Chondrocyte (in vitro differentiated cells): ENCODE measurements at regions not wholly inside any gene's neighbourhood (a gene's known extent, or its start where the extent isn't known, plus 50 kb on each side); places are given as distances from the start of the nearest gene placed in this dataset.
"Not testable (repeated sequence)": the region's sequence is repeated elsewhere in the genome, so short reads cannot be mapped to it uniquely, and the experiment has no call there.

Experiments used
- DNase-seq: peaks from one replicate; pipeline ENCODE4 v3.0.0; 2021; ENCODE audit warnings: mixed read lengths, low spot score
- H3K27ac Mint-ChIP-seq: one replicate; pipeline ENCODE4 v1.8.0; 2021; ENCODE audit warnings: mild to moderate bottlenecking, moderate library complexity, mixed read lengths; ENCODE audit not compliant: unreplicated experiment
- H3K27me3 Mint-ChIP-seq: 2 replicates; pipeline ENCODE4 v1.8.0; 2021; ENCODE audit warnings: low read depth, mixed read lengths
- H3K36me3 Mint-ChIP-seq: 2 replicates; pipeline ENCODE4 v1.8.0; 2021; ENCODE audit warnings: low read depth, mixed read lengths
- H3K4me1 Mint-ChIP-seq: 2 replicates; pipeline ENCODE4 v1.8.0; 2021; ENCODE audit warnings: low read depth, mild to moderate bottlenecking, mixed read lengths
- H3K4me3 Mint-ChIP-seq: one replicate; pipeline ENCODE4 v1.8.0; 2021; ENCODE audit warnings: mild to moderate bottlenecking, moderate library complexity, mixed read lengths; ENCODE audit not compliant: unreplicated experiment
- H3K9me3 Mint-ChIP-seq: 2 replicates; pipeline ENCODE4 v1.8.0; 2021; ENCODE audit warnings: low read depth, mixed read lengths
- TF ChIP-seq, protein P1 (sequence below): fragments of 200-600 bp; sonication (generic); IDR thresholded peaks from 2 replicates; pipeline ENCODE4 v1.5.0; 2021; ENCODE audit warnings: antibody characterized with exemption, mild to moderate bottlenecking, moderate library complexity

DNA sequence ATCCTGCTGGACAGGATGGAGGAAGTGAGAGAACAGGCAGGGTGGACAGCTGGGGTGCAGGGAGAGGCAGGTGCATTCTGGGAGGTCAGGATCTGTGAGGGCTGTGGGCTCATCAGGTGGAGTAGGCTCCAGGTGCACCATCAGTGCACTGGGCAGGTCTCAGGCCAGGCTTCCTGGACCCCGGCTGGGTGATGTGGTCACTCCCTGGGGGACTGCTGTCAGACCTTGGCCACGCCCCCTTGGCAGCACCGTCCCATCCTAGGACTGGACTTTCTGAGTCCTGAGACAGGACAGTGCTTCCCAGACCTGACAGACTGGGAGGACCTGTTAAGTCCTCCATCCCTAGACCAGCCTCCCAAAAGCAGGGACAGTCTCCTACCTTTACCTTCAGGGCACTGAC, 626.7 kb upstream of the DEFB115 start:
- no peaks in the 10 kb centered on the region for H3K4me1 Mint-ChIP-seq
- H3K27me3 Mint-ChIP-seq = no peaks in the 10 kb centered on the region
- H3K4me3 Mint-ChIP-seq = no peak overlapping the region
- H3K36me3 Mint-ChIP-seq = no peaks in the 10 kb centered on the region
- no peak overlapping the region for H3K27ac Mint-ChIP-seq
- DNase-seq = no peak
- TF ChIP-seq, protein P1, sequence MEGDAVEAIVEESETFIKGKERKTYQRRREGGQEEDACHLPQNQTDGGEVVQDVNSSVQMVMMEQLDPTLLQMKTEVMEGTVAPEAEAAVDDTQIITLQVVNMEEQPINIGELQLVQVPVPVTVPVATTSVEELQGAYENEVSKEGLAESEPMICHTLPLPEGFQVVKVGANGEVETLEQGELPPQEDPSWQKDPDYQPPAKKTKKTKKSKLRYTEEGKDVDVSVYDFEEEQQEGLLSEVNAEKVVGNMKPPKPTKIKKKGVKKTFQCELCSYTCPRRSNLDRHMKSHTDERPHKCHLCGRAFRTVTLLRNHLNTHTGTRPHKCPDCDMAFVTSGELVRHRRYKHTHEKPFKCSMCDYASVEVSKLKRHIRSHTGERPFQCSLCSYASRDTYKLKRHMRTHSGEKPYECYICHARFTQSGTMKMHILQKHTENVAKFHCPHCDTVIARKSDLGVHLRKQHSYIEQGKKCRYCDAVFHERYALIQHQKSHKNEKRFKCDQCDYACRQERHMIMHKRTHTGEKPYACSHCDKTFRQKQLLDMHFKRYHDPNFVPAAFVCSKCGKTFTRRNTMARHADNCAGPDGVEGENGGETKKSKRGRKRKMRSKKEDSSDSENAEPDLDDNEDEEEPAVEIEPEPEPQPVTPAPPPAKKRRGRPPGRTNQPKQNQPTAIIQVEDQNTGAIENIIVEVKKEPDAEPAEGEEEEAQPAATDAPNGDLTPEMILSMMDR = no peak
- peaks cover 62% of the 10 kb centered on the region for H3K9me3 Mint-ChIP-seq

DNA sequence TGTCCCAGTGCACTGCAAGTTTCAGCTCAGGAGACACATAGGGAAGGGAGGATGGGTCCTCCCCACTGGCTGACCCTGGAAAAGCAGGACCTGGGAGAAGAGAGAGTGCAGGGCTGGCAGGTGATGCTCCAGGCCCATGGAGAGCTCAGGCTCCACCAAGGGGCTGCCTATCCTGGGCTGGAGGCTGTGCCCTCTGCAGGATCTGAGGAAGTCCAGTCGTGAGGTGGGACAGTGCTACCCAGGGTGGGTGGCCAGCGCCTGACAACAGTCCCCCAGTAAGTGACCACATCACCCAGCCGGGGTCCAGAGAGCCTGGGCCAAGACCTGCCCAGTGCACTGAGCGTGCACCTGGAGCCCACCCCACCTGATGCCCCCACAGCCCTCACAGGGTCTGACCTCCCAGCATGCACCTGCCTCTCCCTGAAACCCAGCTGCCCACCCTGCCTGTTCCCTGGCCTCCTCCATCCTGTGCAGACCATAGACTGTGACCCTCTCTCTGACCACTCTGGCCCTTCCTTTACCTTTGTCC, 626.1 kb upstream of the DEFB115 start:
- not testable (repeated sequence) for H3K27ac Mint-ChIP-seq, DNase-seq, H3K27me3 Mint-ChIP-seq, H3K36me3 Mint-ChIP-seq, H3K4me3 Mint-ChIP-seq, H3K4me1 Mint-ChIP-seq
- peaks cover 61% of the 10 kb centered on the region for H3K9me3 Mint-ChIP-seq

GRCh38 chr20:30632773-30633172, 624.7 kb upstream of the DEFB115 start:
- H3K4me3 Mint-ChIP-seq, DNase-seq, H3K4me1 Mint-ChIP-seq, H3K27ac Mint-ChIP-seq, H3K27me3 Mint-ChIP-seq, H3K36me3 Mint-ChIP-seq: not testable (repeated sequence)
- peaks cover 56% of the 10 kb centered on the region for H3K9me3 Mint-ChIP-seq

- not testable (repeated sequence) for H3K36me3 Mint-ChIP-seq, H3K4me3 Mint-ChIP-seq, H3K27me3 Mint-ChIP-seq, H3K4me1 Mint-ChIP-seq, H3K27ac Mint-ChIP-seq, DNase-seq
- H3K9me3 Mint-ChIP-seq = peaks cover 40% of the 10 kb centered on the region
Observed at GRCh38 chr20:30641522-30641921, 615.9 kb upstream of the DEFB115 start.

DNA sequence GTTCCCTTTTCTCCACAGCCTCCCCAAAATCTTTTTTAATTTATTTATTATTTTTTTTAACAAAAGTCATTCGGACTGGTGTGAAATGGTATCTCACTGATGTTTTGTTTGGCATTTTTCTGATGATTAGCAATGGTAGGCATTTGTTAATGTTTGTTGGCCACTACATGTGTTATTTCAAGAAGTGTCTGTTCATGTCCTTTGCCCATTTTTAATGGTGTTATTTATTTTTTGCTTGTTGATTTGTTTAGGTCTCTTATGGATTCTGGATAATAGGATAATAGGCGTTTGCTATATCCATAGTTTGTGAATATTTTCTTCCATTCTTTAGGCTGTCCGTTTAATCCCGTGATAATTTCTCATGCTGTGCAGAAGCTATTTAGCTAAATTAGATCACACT, 596.5 kb upstream of the DEFB115 start:
- not testable (repeated sequence) for H3K27me3 Mint-ChIP-seq, H3K4me3 Mint-ChIP-seq, H3K27ac Mint-ChIP-seq, H3K4me1 Mint-ChIP-seq, H3K36me3 Mint-ChIP-seq, DNase-seq
- H3K9me3 Mint-ChIP-seq = peaks cover 18% of the 10 kb centered on the region

- peaks cover 39% of the 10 kb centered on the region for H3K9me3 Mint-ChIP-seq
- DNase-seq = not testable (repeated sequence)
Observed at GRCh38 chr20:30668418-30668817, 589.0 kb upstream of the DEFB115 start.

GRCh38 chr20:30669330-30670029, 588.0 kb upstream of the DEFB115 start:
- H3K27ac Mint-ChIP-seq, H3K4me3 Mint-ChIP-seq, H3K4me1 Mint-ChIP-seq, H3K36me3 Mint-ChIP-seq, H3K27me3 Mint-ChIP-seq, DNase-seq: not testable (repeated sequence)
- peaks cover 39% of the 10 kb centered on the region for H3K9me3 Mint-ChIP-seq

More at GRCh38 chr20:30668418-30668817, 589.0 kb upstream of the DEFB115 start:
- H3K27me3 Mint-ChIP-seq, H3K4me1 Mint-ChIP-seq, H3K36me3 Mint-ChIP-seq, H3K4me3 Mint-ChIP-seq, H3K27ac Mint-ChIP-seq: not testable (repeated sequence)

GRCh38 chr20:30671120-30671519, 586.3 kb upstream of the DEFB115 start:
- peaks cover 36% of the 10 kb centered on the region for H3K9me3 Mint-ChIP-seq
- not testable (repeated sequence) for H3K27me3 Mint-ChIP-seq

GRCh38 chr20:30675988-30676564, 581.4 kb upstream of the DEFB115 start:
- not testable (repeated sequence) for H3K4me3 Mint-ChIP-seq, H3K27ac Mint-ChIP-seq, DNase-seq, H3K27me3 Mint-ChIP-seq, H3K4me1 Mint-ChIP-seq, H3K36me3 Mint-ChIP-seq
- peaks cover 32% of the 10 kb centered on the region for H3K9me3 Mint-ChIP-seq

More at GRCh38 chr20:30671120-30671519, 586.3 kb upstream of the DEFB115 start:
- not testable (repeated sequence) for H3K4me1 Mint-ChIP-seq, H3K4me3 Mint-ChIP-seq, DNase-seq, H3K36me3 Mint-ChIP-seq, H3K27ac Mint-ChIP-seq

- not testable (repeated sequence) for H3K27me3 Mint-ChIP-seq, DNase-seq, H3K36me3 Mint-ChIP-seq, H3K4me1 Mint-ChIP-seq, H3K27ac Mint-ChIP-seq, H3K4me3 Mint-ChIP-seq
- H3K9me3 Mint-ChIP-seq = peaks cover 25% of the 10 kb centered on the region
Observed at GRCh38 chr20:30682236-30682635, 575.2 kb upstream of the DEFB115 start.

DNA sequence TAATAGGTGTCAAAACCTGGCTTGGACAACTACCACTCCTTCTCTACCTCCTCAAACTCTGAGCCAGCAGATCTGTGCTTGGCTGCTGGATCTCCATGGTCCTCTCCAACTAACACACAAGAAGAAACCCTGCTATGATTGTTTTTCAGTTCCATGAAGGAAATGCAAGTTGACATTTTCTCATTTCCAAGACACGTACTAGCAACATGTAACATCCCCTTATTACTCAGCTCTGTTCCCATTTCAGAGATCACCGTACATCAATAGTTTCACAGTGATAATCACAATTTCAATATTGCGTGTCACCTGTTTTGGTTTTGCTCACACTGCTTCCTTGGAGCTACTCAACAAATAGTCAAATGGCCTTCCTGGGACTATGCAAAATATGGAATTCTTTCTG, 544.6 kb upstream of the DEFB115 start:
- H3K4me3 Mint-ChIP-seq, DNase-seq, H3K27ac Mint-ChIP-seq, H3K36me3 Mint-ChIP-seq, H3K4me1 Mint-ChIP-seq, H3K27me3 Mint-ChIP-seq: not testable (repeated sequence)
- H3K9me3 Mint-ChIP-seq = peaks cover 37% of the 10 kb centered on the region
